ENCODE measurements at regions not wholly inside any gene's neighbourhood (a gene's known extent, or its start where the extent isn't known, plus 50 kb on each side); places are given as distances from the start of the nearest gene placed in this dataset.
"Not testable (repeated sequence)": the region's sequence is repeated elsewhere in the genome, so short reads cannot be mapped to it uniquely, and the experiment has no call there.

GRCh38 chrX:1874899-1875298 is 260.0 kb downstream of the ASMT start:
- peaks cover 4% of the 10 kb centered on the region; the same call in 1 of the 2 replicates for H3K9me3 ChIP-seq (ENCODE audit: control insufficient read depth, insufficient read depth, low read depth, low read length)
- no peaks in the 10 kb centered on the region for H3K36me3 ChIP-seq (ENCODE audit: control insufficient read depth, insufficient read depth, low read length)
- H3K4me3 ChIP-seq (ENCODE audit: low read depth, low read length) = no peak overlapping the region
- no peak overlapping the region for H3K27ac ChIP-seq (ENCODE audit: low read depth, low read length)
- no peak overlapping the region for H3K9ac ChIP-seq (ENCODE audit: low read length)
- H3K27me3 ChIP-seq (ENCODE audit: control insufficient read depth, insufficient read depth, low read length) = no peaks in the 10 kb centered on the region
- no peaks in the 10 kb centered on the region for H3K4me1 ChIP-seq (ENCODE audit: control insufficient read depth, insufficient read depth, low read length)

DNA sequence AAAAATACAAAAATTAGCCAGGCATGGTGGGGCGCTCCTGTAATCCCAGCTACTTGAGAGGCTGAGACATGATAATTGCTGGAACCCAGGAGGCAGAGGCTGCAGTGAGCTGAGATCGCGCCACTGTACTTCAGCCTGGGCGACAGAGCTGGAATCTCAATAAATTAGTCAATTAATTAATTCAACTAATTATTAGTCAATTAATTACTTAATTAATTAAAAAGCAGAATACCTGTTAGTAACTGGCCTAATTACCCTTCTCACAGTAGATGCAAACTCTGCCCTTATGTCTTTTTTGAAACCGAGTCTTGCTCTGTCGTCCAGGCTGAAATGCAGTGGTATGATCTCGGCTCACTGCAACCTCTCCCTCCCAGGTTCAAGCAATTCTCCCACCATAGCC is 261.2 kb downstream of the ASMT start:
- H3K9ac ChIP-seq (ENCODE audit: low read length) = no peak overlapping the region
- no peaks in the 10 kb centered on the region for H3K4me1 ChIP-seq (ENCODE audit: control insufficient read depth, insufficient read depth, low read length)
- H3K27ac ChIP-seq (ENCODE audit: low read depth, low read length) = no peak overlapping the region
- no peak overlapping the region for H3K4me3 ChIP-seq (ENCODE audit: low read depth, low read length)
- H3K36me3 ChIP-seq (ENCODE audit: control insufficient read depth, insufficient read depth, low read length) = no peaks in the 10 kb centered on the region
- peaks cover 4% of the 10 kb centered on the region; the same call in 1 of the 2 replicates for H3K9me3 ChIP-seq (ENCODE audit: control insufficient read depth, insufficient read depth, low read depth, low read length)
- no peaks in the 10 kb centered on the region for H3K27me3 ChIP-seq (ENCODE audit: control insufficient read depth, insufficient read depth, low read length)

- Histone ChIP-seq H3K9me3 (ENCODE audit: control insufficient read depth, insufficient read depth, low read depth, low read length) (peaks cover 4% of the 10 kb centered on the region; the same call in 1 of the 2 replicates), H3K4me3 (ENCODE audit: low read depth, low read length) (no peak overlapping the region)
These were observed 262.9 kb downstream of the ASMT start for GRCh38 chrX:1877780-1878179.

DNA sequence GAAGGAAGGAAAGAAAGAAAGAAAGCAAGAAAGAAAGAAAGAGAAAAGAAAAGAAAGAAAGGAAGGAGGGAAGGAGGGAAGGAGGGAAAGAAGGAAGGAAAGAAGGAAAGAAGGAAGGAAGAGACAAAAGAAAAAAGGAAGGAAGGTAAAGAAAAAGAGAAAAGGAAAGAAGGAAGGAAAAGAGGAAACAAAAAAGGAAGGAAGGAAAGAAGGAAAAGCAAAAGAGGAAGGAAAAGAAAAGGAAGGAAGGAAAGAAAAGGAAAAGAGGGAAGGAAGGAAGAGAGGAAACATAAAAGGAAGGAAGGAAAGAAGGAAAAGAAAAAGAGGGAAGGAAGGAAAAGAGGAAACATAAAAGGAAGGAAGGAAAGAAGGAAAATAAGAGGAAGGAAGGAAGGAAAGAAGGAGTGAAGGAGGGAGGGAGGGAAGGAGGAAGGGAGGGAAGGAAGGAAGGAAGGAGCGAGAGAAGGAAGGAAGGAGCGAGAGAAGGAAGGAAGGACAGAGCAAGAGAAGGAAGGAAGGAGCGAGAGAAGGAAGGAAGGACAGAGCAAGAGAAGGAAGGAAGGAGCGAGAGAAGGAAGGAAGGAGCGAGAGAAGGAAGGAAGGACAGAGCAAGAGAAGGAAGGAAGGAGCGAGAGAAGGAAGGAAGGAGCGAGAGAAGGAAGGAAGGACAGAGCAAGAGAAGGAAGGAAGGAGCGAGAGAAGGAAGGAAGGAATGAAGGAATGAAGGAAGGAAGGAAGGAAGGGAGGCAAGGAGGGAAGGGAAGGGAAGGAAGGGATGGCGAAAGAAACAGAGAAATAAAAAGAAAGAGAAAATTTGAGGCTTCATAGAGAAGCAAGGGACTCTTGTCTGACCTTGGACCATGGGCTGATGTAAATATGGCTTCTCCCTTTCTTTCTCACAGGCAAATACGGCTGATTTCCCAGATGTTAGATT is 266.3 kb downstream of the ASMT start:
- not testable (repeated sequence) for H3K4me3 ChIP-seq (ENCODE audit: low read depth, low read length); H3K27ac ChIP-seq (ENCODE audit: low read depth, low read length); H3K36me3 ChIP-seq (ENCODE audit: control insufficient read depth, insufficient read depth, low read length); H3K4me1 ChIP-seq (ENCODE audit: control insufficient read depth, insufficient read depth, low read length); H3K27me3 ChIP-seq (ENCODE audit: control insufficient read depth, insufficient read depth, low read length); H3K9ac ChIP-seq (ENCODE audit: low read length)
- peaks cover 15% of the 10 kb centered on the region for H3K9me3 ChIP-seq (ENCODE audit: control insufficient read depth, insufficient read depth, low read depth, low read length)

More at GRCh38 chrX:1877780-1878179, 262.9 kb downstream of the ASMT start:
- Histone ChIP-seq H3K36me3 (ENCODE audit: control insufficient read depth, insufficient read depth, low read length) (no peaks in the 10 kb centered on the region), H3K9ac (ENCODE audit: low read length) (no peak overlapping the region), H3K27ac (ENCODE audit: low read depth, low read length) (no peak overlapping the region), H3K27me3 (ENCODE audit: control insufficient read depth, insufficient read depth, low read length) (no peaks in the 10 kb centered on the region), H3K4me1 (ENCODE audit: control insufficient read depth, insufficient read depth, low read length) (no peaks in the 10 kb centered on the region; the same call in 1 of the 2 replicates)

- H3K9me3 ChIP-seq (ENCODE audit: control insufficient read depth, insufficient read depth, low read depth, low read length) = peaks cover 30% of the 10 kb centered on the region
- no peak overlapping the region for H3K4me3 ChIP-seq (ENCODE audit: low read depth, low read length)
- H3K27me3 ChIP-seq (ENCODE audit: control insufficient read depth, insufficient read depth, low read length) = no peaks in the 10 kb centered on the region
- no peaks in the 10 kb centered on the region; the same call in 1 of the 2 replicates for H3K4me1 ChIP-seq (ENCODE audit: control insufficient read depth, insufficient read depth, low read length)
- no peak overlapping the region for H3K9ac ChIP-seq (ENCODE audit: low read length)
- H3K36me3 ChIP-seq (ENCODE audit: control insufficient read depth, insufficient read depth, low read length) = no peaks in the 10 kb centered on the region
- H3K27ac ChIP-seq (ENCODE audit: low read depth, low read length) = no peak overlapping the region
These were observed 268.9 kb downstream of the ASMT start for GRCh38 chrX:1883772-1884171.

DNA sequence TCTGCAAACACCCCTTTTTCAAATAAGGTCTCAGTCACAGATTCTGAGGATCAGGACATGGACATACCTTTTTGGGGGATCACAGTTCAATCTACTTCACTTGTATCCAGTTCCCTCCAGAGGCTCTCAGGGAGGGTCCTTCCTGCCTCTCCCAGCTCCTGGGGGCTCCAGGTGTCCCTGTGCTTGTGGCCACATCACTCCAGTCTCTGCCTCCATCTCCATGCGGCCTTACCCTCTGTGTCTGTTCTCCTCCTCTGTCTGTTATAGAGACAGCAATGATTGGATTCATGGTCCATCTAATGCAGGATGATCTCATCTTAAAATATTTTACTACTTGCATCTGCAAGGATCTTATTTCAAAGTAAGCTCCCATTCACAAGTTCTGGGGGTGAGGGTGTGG is 269.6 kb downstream of the ASMT start:
- Histone ChIP-seq H3K27me3 (ENCODE audit: control insufficient read depth, insufficient read depth, low read length) (no peaks in the 10 kb centered on the region), H3K9ac (ENCODE audit: low read length) (no peak overlapping the region), H3K27ac (ENCODE audit: low read depth, low read length) (no peak overlapping the region), H3K36me3 (ENCODE audit: control insufficient read depth, insufficient read depth, low read length) (no peaks in the 10 kb centered on the region), H3K4me1 (ENCODE audit: control insufficient read depth, insufficient read depth, low read length) (no peaks in the 10 kb centered on the region; the same call in 1 of the 2 replicates), H3K4me3 (ENCODE audit: low read depth, low read length) (no peak overlapping the region), H3K9me3 (ENCODE audit: control insufficient read depth, insufficient read depth, low read depth, low read length) (peaks cover 30% of the 10 kb centered on the region)

- no peak overlapping the region for H3K9ac ChIP-seq (ENCODE audit: low read length)
- no peaks in the 10 kb centered on the region; the same call in 1 of the 2 replicates for H3K4me1 ChIP-seq (ENCODE audit: control insufficient read depth, insufficient read depth, low read length)
- H3K36me3 ChIP-seq (ENCODE audit: control insufficient read depth, insufficient read depth, low read length) = no peaks in the 10 kb centered on the region
- no peak overlapping the region for H3K4me3 ChIP-seq (ENCODE audit: low read depth, low read length)
- H3K27me3 ChIP-seq (ENCODE audit: control insufficient read depth, insufficient read depth, low read length) = no peaks in the 10 kb centered on the region
- no peak overlapping the region for H3K27ac ChIP-seq (ENCODE audit: low read depth, low read length)
- peaks cover 29% of the 10 kb centered on the region for H3K9me3 ChIP-seq (ENCODE audit: control insufficient read depth, insufficient read depth, low read depth, low read length)
These were observed 270.3 kb downstream of the ASMT start for GRCh38 chrX:1885116-1885515.

- Histone ChIP-seq H3K9me3 (ENCODE audit: control insufficient read depth, insufficient read depth, low read depth, low read length) (peaks cover 33% of the 10 kb centered on the region), H3K4me3 (ENCODE audit: low read depth, low read length) (0 out of 2 replicates have a peak overlapping the region, but pooled peaks have one; percentile 6)
- H3K4me1 ChIP-seq (ENCODE audit: control insufficient read depth, insufficient read depth, low read length); H3K9ac ChIP-seq (ENCODE audit: low read length); H3K27ac ChIP-seq (ENCODE audit: low read depth, low read length); H3K36me3 ChIP-seq (ENCODE audit: control insufficient read depth, insufficient read depth, low read length); H3K27me3 ChIP-seq (ENCODE audit: control insufficient read depth, insufficient read depth, low read length): not testable (repeated sequence)
These were observed 273.4 kb downstream of the ASMT start for GRCh38 chrX:1888305-1888704.

- no peaks in the 10 kb centered on the region for H3K36me3 ChIP-seq (ENCODE audit: control insufficient read depth, insufficient read depth, low read length)
- H3K4me1 ChIP-seq (ENCODE audit: control insufficient read depth, insufficient read depth, low read length) = no peaks in the 10 kb centered on the region
- H3K27me3 ChIP-seq (ENCODE audit: control insufficient read depth, insufficient read depth, low read length) = no peaks in the 10 kb centered on the region
- H3K27ac ChIP-seq (ENCODE audit: low read depth, low read length) = no peak overlapping the region
- H3K9ac ChIP-seq (ENCODE audit: low read length) = no peak overlapping the region
- H3K9me3 ChIP-seq (ENCODE audit: control insufficient read depth, insufficient read depth, low read depth, low read length) = peaks cover 8% of the 10 kb centered on the region; the same call in 1 of the 2 replicates
- no peak overlapping the region for H3K4me3 ChIP-seq (ENCODE audit: low read depth, low read length)
These were observed 279.1 kb downstream of the ASMT start for GRCh38 chrX:1894026-1894294.

DNA sequence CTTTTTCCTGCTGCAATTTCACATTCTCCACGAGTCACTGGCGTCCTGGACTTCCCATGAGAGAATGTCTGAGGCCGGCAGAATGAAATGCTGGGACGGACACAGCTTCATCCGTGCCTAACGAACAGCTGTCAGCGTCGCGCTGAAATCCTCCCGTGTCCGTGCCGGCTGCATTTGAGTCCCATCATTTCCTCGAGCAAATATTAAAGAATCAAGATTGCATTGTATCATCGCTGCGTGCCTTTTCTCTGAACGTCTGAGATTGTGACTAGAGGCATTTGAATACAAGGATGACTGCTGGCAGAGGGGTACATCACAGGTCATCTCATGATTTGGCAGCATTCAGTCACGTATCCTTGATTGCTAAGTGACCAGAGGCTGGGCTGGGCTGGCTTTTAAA is 279.9 kb downstream of the ASMT start:
- no peak overlapping the region for H3K4me3 ChIP-seq (ENCODE audit: low read depth, low read length)
- no peaks in the 10 kb centered on the region for H3K36me3 ChIP-seq (ENCODE audit: control insufficient read depth, insufficient read depth, low read length)

DNA sequence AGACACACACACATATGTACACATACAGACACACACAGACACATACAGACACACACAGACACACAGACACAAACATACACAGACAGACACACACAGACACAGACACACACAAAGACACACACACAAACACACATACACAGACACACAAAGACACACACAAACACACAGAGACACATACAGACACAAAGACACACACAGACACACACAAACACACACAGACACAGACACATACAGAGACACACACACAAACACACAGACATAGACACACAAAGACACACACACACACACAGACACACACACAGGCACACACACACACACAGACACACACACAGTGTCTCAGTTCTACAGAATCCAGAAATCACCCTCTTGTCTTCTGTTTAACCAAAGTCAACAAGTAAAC is 280.7 kb downstream of the ASMT start:
- H3K27ac ChIP-seq (ENCODE audit: low read depth, low read length) = no peak overlapping the region
- H3K4me1 ChIP-seq (ENCODE audit: control insufficient read depth, insufficient read depth, low read length) = peaks cover 8% of the 10 kb centered on the region; the same call in 1 of the 2 replicates
- H3K9me3 ChIP-seq (ENCODE audit: control insufficient read depth, insufficient read depth, low read depth, low read length) = peaks cover 3% of the 10 kb centered on the region; the same call in 1 of the 2 replicates
- H3K9ac ChIP-seq (ENCODE audit: low read length) = no peak overlapping the region
- H3K27me3 ChIP-seq (ENCODE audit: control insufficient read depth, insufficient read depth, low read length) = no peaks in the 10 kb centered on the region
- H3K36me3 ChIP-seq (ENCODE audit: control insufficient read depth, insufficient read depth, low read length) = no peaks in the 10 kb centered on the region
- H3K4me3 ChIP-seq (ENCODE audit: low read depth, low read length) = no peak overlapping the region

More for the DNA sequence above, 279.9 kb downstream of the ASMT start:
- Histone ChIP-seq H3K4me1 (ENCODE audit: control insufficient read depth, insufficient read depth, low read length) (peaks cover 4% of the 10 kb centered on the region; the same call in 1 of the 2 replicates), H3K27ac (ENCODE audit: low read depth, low read length) (no peak overlapping the region), H3K27me3 (ENCODE audit: control insufficient read depth, insufficient read depth, low read length) (no peaks in the 10 kb centered on the region), H3K9me3 (ENCODE audit: control insufficient read depth, insufficient read depth, low read depth, low read length) (peaks cover 5% of the 10 kb centered on the region; the same call in 1 of the 2 replicates), H3K9ac (ENCODE audit: low read length) (no peak overlapping the region)

Data from HUES6 (cell line).